ENCODE measurements at regions not wholly inside any gene's neighbourhood (a gene's known extent, or its start where the extent isn't known, plus 50 kb on each side); places are given as distances from the start of the nearest gene placed in this dataset.
A peak's percentile ranks its signal among the peaks of the same experiment; 100 is the strongest.

DNA sequence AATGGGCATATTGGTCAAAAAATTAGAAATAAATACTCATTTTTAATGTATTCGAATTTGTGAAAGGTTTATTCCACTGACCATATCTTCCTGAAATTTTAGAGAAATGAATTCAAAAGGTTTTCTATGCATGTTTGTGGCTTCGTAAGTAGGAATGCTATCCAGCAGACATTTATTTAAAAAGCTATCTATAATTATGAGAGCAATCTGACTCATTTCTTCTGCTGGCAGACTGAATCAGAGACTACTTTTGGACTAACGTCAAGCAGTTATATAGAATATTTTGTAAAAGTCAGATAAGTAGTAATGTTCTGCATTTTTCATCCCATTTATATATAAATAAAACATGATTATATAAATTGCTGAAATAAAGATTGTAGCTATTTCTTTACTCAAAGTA, 125.0 kb downstream of the SPCS3 start:
- ATAC-seq (no peak), DNase-seq (no peak)
- Mint-ChIP-seq H3K4me1 (no peaks in the 10 kb centered on the region), H3K36me3 (ENCODE audit: low read depth) (no peaks in the 10 kb centered on the region), H3K9me3 (ENCODE audit: low read depth) (no peaks in the 10 kb centered on the region), H3K4me3 (no peak overlapping the region), H3K27ac (no peak overlapping the region), H3K27me3 (no peaks in the 10 kb centered on the region)
- CTCF ChIA-PET, result no interaction called here
- POLR2A ChIA-PET, result no interaction called here
- intact Hi-C loops (cut with DNase I, micrococcal nuclease), result no loop called here

- Mint-ChIP-seq H3K4me3 (no peak overlapping the region), H3K9me3 (ENCODE audit: low read depth) (no peaks in the 10 kb centered on the region), H3K4me1 (no peaks in the 10 kb centered on the region), H3K27ac (no peak overlapping the region), H3K36me3 (ENCODE audit: low read depth) (no peaks in the 10 kb centered on the region), H3K27me3 (peaks cover 2% of the 10 kb centered on the region)
- ATAC-seq, result no peak
- DNase-seq, result no peak
- ChIA-PET POLR2A (no interaction called here), CTCF (no interaction called here)
- intact Hi-C loops (cut with DNase I, micrococcal nuclease), result no loop called here
These were observed 129.0 kb downstream of the SPCS3 start for GRCh38 chr4:176448761-176449160.

GRCh38 chr4:176451443-176451842, 131.7 kb downstream of the SPCS3 start:
- ATAC-seq, result no peak
- no peak overlapping the region for H3K27ac Mint-ChIP-seq
- DNase-seq, result no peak
- no peak overlapping the region for H3K4me3 Mint-ChIP-seq
- ChIA-PET POLR2A (no interaction called here), CTCF (no interaction called here)
- peaks cover 2% of the 10 kb centered on the region for H3K27me3 Mint-ChIP-seq
- peaks cover 4% of the 10 kb centered on the region for H3K9me3 Mint-ChIP-seq (ENCODE audit: low read depth)
- H3K36me3 Mint-ChIP-seq (ENCODE audit: low read depth), result no peaks in the 10 kb centered on the region
- intact Hi-C loops (cut with DNase I, micrococcal nuclease), result no loop called here
- no peaks in the 10 kb centered on the region for H3K4me1 Mint-ChIP-seq

DNA sequence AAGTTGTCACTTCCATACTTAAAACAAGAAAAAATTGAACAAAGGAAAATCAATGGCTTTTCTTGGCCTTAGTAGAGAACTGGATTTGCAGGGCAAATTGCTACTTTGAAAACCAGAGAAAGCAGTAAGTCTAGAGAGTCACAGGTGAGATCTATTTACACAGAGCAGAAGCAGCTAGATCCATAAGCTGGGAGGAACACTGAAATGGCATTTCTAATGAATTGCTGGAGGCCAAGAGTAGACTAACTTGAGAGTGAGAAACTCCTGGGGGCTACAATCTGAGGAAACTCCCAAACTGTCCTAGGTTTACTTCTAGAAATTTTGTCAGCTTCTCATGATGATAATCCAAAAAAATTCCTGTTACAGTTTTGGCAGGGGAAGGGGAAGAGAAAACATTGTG, 133.3 kb downstream of the SPCS3 start:
- no peaks in the 10 kb centered on the region for H3K36me3 Mint-ChIP-seq (ENCODE audit: low read depth)
- no peak overlapping the region for H3K27ac Mint-ChIP-seq
- no peak overlapping the region for H3K4me3 Mint-ChIP-seq
- DNase-seq, result no peak
- CTCF ChIA-PET, result no interaction called here
- peaks cover 2% of the 10 kb centered on the region for H3K27me3 Mint-ChIP-seq
- no peaks in the 10 kb centered on the region for H3K4me1 Mint-ChIP-seq
- POLR2A ChIA-PET, result no interaction called here
- intact Hi-C loops (cut with DNase I, micrococcal nuclease), result no loop called here
- no peak for ATAC-seq
- H3K9me3 Mint-ChIP-seq (ENCODE audit: low read depth), result peaks cover 4% of the 10 kb centered on the region

DNA sequence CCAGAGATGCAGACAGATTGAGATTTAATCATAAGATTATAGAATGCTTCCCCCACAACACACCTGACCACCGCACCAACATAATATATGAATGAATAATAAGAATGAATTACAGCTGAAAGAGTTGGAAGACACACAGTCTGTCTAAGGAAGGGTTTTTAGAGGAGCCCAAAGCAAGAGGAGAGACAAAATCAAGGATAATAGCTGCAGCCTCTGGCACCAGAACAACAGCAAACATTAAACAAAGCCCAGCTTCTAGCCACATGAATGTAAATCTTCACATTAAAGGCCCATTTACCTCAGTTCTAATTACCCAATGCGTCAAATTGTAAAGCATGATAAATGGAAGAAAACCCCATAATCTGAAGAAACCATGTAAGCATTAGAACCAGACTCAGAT, 133.9 kb downstream of the SPCS3 start:
- peaks cover 4% of the 10 kb centered on the region for H3K9me3 Mint-ChIP-seq (ENCODE audit: low read depth)
- POLR2A ChIA-PET, result no interaction called here
- H3K27ac Mint-ChIP-seq, result no peak overlapping the region
- no peaks in the 10 kb centered on the region for H3K4me1 Mint-ChIP-seq
- ATAC-seq, result no peak
- H3K27me3 Mint-ChIP-seq, result peaks cover 2% of the 10 kb centered on the region
- no peak overlapping the region for H3K4me3 Mint-ChIP-seq
- DNase-seq, result no peak
- intact Hi-C loops (cut with DNase I, micrococcal nuclease), result no loop called here
- CTCF ChIA-PET, result no interaction called here
- H3K36me3 Mint-ChIP-seq (ENCODE audit: low read depth), result no peaks in the 10 kb centered on the region

DNA sequence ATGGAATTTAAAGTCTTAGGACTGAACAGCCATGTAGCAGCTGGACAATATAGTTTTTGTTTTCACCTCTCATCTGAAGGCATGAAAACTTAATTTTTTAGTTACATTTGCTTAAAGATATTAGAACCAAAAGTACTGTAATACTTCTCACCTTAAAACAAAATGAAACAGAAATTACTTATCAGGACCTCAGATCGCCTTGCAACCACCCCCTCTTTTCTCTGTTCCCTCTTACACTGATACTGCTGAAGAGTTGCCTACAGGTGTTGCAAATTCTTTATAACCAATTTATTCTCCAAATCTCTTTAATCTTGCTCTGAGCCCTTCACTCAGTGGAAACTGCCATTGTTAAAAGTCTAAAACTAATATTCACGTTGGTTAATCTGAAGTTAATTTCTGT, 145.0 kb downstream of the SPCS3 start:
- peaks cover 8% of the 10 kb centered on the region for H3K9me3 Mint-ChIP-seq (ENCODE audit: low read depth)
- ATAC-seq, result no peak

GRCh38 chr4:176467001-176467400, 147.2 kb downstream of the SPCS3 start:
- H3K4me3 Mint-ChIP-seq, result no peak overlapping the region
- intact Hi-C loops (cut with DNase I, micrococcal nuclease), result no loop called here
- CTCF ChIA-PET, result no interaction called here
- H3K27ac Mint-ChIP-seq, result no peak overlapping the region
- no peak for DNase-seq
- no peaks in the 10 kb centered on the region for H3K27me3 Mint-ChIP-seq
- peaks cover 8% of the 10 kb centered on the region for H3K9me3 Mint-ChIP-seq (ENCODE audit: low read depth)
- POLR2A ChIA-PET, result no interaction called here
- ATAC-seq, result no peak
- no peaks in the 10 kb centered on the region for H3K36me3 Mint-ChIP-seq (ENCODE audit: low read depth)
- no peaks in the 10 kb centered on the region for H3K4me1 Mint-ChIP-seq

More for the DNA sequence above, 145.0 kb downstream of the SPCS3 start:
- no peaks in the 10 kb centered on the region for H3K36me3 Mint-ChIP-seq (ENCODE audit: low read depth)
- no peak overlapping the region for H3K27ac Mint-ChIP-seq
- H3K4me3 Mint-ChIP-seq, result no peak overlapping the region
- no peak for DNase-seq
- no peaks in the 10 kb centered on the region for H3K4me1 Mint-ChIP-seq
- POLR2A ChIA-PET, result no interaction called here
- intact Hi-C loops (cut with DNase I, micrococcal nuclease), result no loop called here
- no peaks in the 10 kb centered on the region for H3K27me3 Mint-ChIP-seq
- CTCF ChIA-PET, result interaction anchor here (0.6 kb wide), 1 partner anchor 497 kb away, joined by 3 read pairs; no protein-coding TSS in a partner anchor

DNA sequence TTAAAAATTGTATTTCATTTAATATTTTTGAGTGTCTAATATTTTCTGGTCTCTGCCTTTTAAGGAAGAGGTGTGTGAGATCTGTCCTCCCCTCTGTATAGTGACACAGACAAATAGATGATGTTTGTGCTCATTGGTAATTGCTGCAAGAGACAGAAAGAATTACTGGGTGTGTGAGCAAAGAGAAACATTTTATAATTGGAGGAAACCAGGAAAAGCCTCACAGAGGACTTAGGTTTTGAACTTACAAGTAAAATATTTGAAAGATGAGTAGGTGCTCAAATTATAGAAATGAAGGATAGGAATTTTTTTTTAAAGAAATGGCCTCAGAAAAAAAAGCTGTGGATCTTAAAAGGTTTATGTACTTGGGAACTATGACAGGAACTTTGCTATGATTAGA, 149.8 kb downstream of the SPCS3 start:
- intact Hi-C loops (cut with DNase I, micrococcal nuclease), result no loop called here
- H3K36me3 Mint-ChIP-seq (ENCODE audit: low read depth), result no peaks in the 10 kb centered on the region
- no peak for ATAC-seq
- H3K27ac Mint-ChIP-seq, result no peak overlapping the region
- CTCF ChIA-PET, result no interaction called here
- DNase-seq, result no peak
- peaks cover 4% of the 10 kb centered on the region for H3K9me3 Mint-ChIP-seq (ENCODE audit: low read depth)
- no peaks in the 10 kb centered on the region for H3K4me1 Mint-ChIP-seq
- POLR2A ChIA-PET, result no interaction called here
- no peak overlapping the region for H3K4me3 Mint-ChIP-seq
- no peaks in the 10 kb centered on the region for H3K27me3 Mint-ChIP-seq

GRCh38 chr4:176470671-176471070, 150.9 kb downstream of the SPCS3 start:
- peaks cover 7% of the 10 kb centered on the region for H3K9me3 Mint-ChIP-seq (ENCODE audit: low read depth)
- no peaks in the 10 kb centered on the region for H3K27me3 Mint-ChIP-seq
- ChIA-PET CTCF (no interaction called here), POLR2A (no interaction called here)
- intact Hi-C loops (cut with DNase I, micrococcal nuclease), result no loop called here
- H3K27ac Mint-ChIP-seq, result no peak overlapping the region
- DNase-seq (no peak), ATAC-seq (no peak)
- no peaks in the 10 kb centered on the region for H3K36me3 Mint-ChIP-seq (ENCODE audit: low read depth)
- H3K4me3 Mint-ChIP-seq, result no peak overlapping the region
- H3K4me1 Mint-ChIP-seq, result no peaks in the 10 kb centered on the region

DNA sequence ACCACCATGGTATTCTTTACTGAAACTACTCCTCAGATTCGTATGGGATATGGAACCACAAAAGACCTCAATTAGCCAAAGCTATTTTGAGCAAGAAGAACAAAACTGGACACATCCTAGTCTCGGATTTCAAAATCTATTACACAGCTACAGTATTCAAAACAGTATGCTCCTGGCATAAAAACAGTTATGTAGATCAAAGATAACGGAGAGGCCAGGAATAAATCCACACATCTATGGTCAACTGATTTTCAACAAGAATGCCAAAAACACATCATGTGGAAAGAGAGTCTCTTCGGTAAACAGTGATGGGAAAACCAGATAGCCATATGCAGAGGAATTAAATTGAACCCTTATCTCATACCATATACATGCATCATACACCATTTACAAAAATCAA, 155.3 kb downstream of the SPCS3 start:
- H3K27me3 Mint-ChIP-seq, result no peaks in the 10 kb centered on the region
- POLR2A ChIA-PET, result no interaction called here
- CTCF ChIA-PET, result no interaction called here
- H3K4me1 Mint-ChIP-seq, result peaks cover 2% of the 10 kb centered on the region
- intact Hi-C loops (cut with DNase I, micrococcal nuclease), result no loop called here
- H3K4me3 Mint-ChIP-seq, result no peak overlapping the region
- peaks cover 20% of the 10 kb centered on the region for H3K9me3 Mint-ChIP-seq (ENCODE audit: low read depth)
- no peak overlapping the region for H3K27ac Mint-ChIP-seq
- ATAC-seq (no peak), DNase-seq (no peak)
- no peaks in the 10 kb centered on the region for H3K36me3 Mint-ChIP-seq (ENCODE audit: low read depth)

- no peak for DNase-seq
- ChIA-PET CTCF (no interaction called here), POLR2A (no interaction called here)
- intact Hi-C loops (cut with DNase I, micrococcal nuclease), result no loop called here
- H3K27me3 Mint-ChIP-seq, result no peaks in the 10 kb centered on the region
- H3K4me1 Mint-ChIP-seq, result peaks cover 2% of the 10 kb centered on the region
- no peak for ATAC-seq
- no peak overlapping the region for H3K27ac Mint-ChIP-seq
- no peak overlapping the region for H3K4me3 Mint-ChIP-seq
- no peaks in the 10 kb centered on the region for H3K36me3 Mint-ChIP-seq (ENCODE audit: low read depth)
- peaks cover 23% of the 10 kb centered on the region for H3K9me3 Mint-ChIP-seq (ENCODE audit: low read depth)
These were observed 158.3 kb downstream of the SPCS3 start for GRCh38 chr4:176478076-176478475.

GRCh38 chr4:176479767-176480166, 160.0 kb downstream of the SPCS3 start:
- H3K27me3 Mint-ChIP-seq, result no peaks in the 10 kb centered on the region
- CTCF ChIA-PET, result no interaction called here
- no peaks in the 10 kb centered on the region for H3K36me3 Mint-ChIP-seq (ENCODE audit: low read depth)
- H3K4me1 Mint-ChIP-seq, result peaks cover 2% of the 10 kb centered on the region
- POLR2A ChIA-PET, result no interaction called here
- intact Hi-C loops (cut with DNase I, micrococcal nuclease), result no loop called here
- H3K27ac Mint-ChIP-seq, result no peak overlapping the region
- no peak overlapping the region for H3K4me3 Mint-ChIP-seq
- ATAC-seq (peak; percentile 39), DNase-seq (no peak)
- H3K9me3 Mint-ChIP-seq (ENCODE audit: low read depth), result peaks cover 21% of the 10 kb centered on the region

- ChIA-PET CTCF (no interaction called here), POLR2A (no interaction called here)
- Mint-ChIP-seq H3K27me3 (no peaks in the 10 kb centered on the region), H3K4me1 (peaks cover 2% of the 10 kb centered on the region), H3K27ac (no peak overlapping the region), H3K36me3 (ENCODE audit: low read depth) (no peaks in the 10 kb centered on the region), H3K4me3 (no peak overlapping the region), H3K9me3 (ENCODE audit: low read depth) (peaks cover 4% of the 10 kb centered on the region)
- ATAC-seq (no peak), DNase-seq (no peak)
- intact Hi-C loops (cut with DNase I, micrococcal nuclease), result no loop called here
These were observed 163.2 kb downstream of the SPCS3 start for GRCh38 chr4:176482972-176483371.

All from activated CD4-positive, alpha-beta T cell treated with anti-CD3 and anti-CD28 coated beads for 36 hours (primary cell).